ENCODE measurements at regions not wholly inside any gene's neighbourhood (a gene's known extent, or its start where the extent isn't known, plus 50 kb on each side); places are given as distances from the start of the nearest gene placed in this dataset.

DNA sequence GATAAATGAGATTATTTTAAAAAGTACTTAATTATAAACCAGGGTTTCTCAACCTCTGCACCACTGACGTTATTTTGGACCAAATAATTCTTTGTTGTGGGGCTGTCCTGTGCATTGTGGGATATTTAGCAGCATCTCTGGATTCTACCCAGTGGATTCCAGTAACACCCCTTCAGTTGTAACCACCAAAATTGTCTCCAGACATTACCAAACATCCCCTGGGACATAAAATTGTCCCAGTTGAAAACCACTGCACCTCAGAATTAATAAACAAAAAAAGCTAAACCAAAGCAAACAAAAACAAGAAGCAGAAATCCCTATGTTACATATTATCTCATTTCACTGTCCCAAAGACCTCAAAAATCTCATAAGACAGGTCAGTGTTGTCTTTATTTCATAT, 54.2 kb upstream of the GIMD1 start:
- TF ChIP-seq POLR2A (IDR thresholded peaks at IDR 0.05), result no peak
- TF ChIP-seq, protein P1, sequence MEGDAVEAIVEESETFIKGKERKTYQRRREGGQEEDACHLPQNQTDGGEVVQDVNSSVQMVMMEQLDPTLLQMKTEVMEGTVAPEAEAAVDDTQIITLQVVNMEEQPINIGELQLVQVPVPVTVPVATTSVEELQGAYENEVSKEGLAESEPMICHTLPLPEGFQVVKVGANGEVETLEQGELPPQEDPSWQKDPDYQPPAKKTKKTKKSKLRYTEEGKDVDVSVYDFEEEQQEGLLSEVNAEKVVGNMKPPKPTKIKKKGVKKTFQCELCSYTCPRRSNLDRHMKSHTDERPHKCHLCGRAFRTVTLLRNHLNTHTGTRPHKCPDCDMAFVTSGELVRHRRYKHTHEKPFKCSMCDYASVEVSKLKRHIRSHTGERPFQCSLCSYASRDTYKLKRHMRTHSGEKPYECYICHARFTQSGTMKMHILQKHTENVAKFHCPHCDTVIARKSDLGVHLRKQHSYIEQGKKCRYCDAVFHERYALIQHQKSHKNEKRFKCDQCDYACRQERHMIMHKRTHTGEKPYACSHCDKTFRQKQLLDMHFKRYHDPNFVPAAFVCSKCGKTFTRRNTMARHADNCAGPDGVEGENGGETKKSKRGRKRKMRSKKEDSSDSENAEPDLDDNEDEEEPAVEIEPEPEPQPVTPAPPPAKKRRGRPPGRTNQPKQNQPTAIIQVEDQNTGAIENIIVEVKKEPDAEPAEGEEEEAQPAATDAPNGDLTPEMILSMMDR (IDR thresholded peaks at IDR 0.05), result no peak

Data from upper lobe of left lung (tissue), 4 donors.